ENCODE measurements at regions not wholly inside any gene's neighbourhood (a gene's known extent, or its start where the extent isn't known, plus 50 kb on each side); places are given as distances from the start of the nearest gene placed in this dataset.

DNA sequence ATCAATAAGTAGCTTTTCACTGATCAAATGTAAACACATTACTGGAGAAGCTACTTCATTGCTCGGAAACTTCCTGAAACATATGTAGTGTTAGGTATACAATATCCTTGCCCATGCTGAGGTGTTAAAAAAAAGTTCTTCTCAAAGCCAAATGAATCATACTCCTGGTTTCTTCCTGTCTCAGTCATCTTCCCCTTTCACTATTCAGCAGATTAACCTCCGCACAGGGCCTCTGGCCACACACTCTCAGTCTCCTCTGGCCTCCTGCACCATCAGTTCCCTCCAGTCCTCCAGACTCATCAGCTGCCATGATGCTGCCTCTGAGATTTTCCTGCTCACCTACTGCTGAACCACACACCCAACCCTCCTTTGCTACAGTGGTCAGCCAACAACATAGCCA lies 70.5 kb upstream of the BOC start:
- TF ChIP-seq, protein P1, sequence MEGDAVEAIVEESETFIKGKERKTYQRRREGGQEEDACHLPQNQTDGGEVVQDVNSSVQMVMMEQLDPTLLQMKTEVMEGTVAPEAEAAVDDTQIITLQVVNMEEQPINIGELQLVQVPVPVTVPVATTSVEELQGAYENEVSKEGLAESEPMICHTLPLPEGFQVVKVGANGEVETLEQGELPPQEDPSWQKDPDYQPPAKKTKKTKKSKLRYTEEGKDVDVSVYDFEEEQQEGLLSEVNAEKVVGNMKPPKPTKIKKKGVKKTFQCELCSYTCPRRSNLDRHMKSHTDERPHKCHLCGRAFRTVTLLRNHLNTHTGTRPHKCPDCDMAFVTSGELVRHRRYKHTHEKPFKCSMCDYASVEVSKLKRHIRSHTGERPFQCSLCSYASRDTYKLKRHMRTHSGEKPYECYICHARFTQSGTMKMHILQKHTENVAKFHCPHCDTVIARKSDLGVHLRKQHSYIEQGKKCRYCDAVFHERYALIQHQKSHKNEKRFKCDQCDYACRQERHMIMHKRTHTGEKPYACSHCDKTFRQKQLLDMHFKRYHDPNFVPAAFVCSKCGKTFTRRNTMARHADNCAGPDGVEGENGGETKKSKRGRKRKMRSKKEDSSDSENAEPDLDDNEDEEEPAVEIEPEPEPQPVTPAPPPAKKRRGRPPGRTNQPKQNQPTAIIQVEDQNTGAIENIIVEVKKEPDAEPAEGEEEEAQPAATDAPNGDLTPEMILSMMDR (IDR thresholded peaks at IDR 0.05), result no peak
- TF ChIP-seq POLR2A (IDR thresholded peaks at IDR 0.05), result no peak

All from right lobe of liver (tissue), 4 donors.